ENCODE measurements at regions not wholly inside any gene's neighbourhood (a gene's known extent, or its start where the extent isn't known, plus 50 kb on each side); places are given as distances from the start of the nearest gene placed in this dataset.

DNA sequence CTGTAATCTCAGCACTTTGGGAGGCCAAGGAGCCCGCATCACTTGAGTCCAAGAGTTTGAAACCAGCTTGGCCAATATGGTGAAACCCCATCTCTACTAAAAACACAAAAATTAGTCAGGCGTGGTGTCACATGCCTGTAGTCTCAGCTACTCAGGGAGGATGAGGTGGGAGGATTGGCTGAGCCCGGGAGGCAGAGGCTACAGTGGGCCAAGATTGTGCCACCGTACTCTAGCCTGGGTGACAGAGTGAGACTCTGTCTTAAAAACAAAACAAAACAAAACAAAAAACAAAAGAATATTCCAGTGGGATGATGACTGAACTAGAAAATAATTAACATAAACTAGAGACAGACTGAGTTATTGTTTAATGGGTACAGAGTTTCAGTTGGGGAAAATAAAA is 81.7 kb upstream of the ABCC4 start:
- no peak overlapping the region for H2BK12ac ChIP-seq (ENCODE audit: low read depth, low read length)
- no peak overlapping the region for H3K4me2 ChIP-seq (ENCODE audit: insufficient read depth in 1 of 2, low read depth in 2 of 2, low read length in 2 of 2)
- H3K9me3 ChIP-seq (ENCODE audit: insufficient read depth in 2 of 2, low read depth in 1 of 2, low read length in 1 of 2): no peaks in the 10 kb centered on the region
- no peak overlapping the region for H3K27ac ChIP-seq (ENCODE audit: low read depth, low read length)
- no peak overlapping the region for H3K18ac ChIP-seq (ENCODE audit: extremely low read depth, low read length)
- no peak overlapping the region for H3K9ac ChIP-seq (replicated peaks in 1 of 4; ENCODE audit: extremely low read depth in 1 of 4, low read depth in 3 of 4, low read length in 3 of 4)
- no peaks in the 10 kb centered on the region; the same call in 1 of the 2 replicates for H3K23me2 ChIP-seq (ENCODE audit: low read depth, low read length)
- ChIA-PET CTCF (ENCODE audit: partially characterized antibody) (interaction anchor here (1.0 to 9.0 kb wide), 9 partner anchors 11 to 193 kb away, joined by 3 to 113 read pairs (median 10); no protein-coding TSS in a partner anchor), POLR2A (ENCODE audit: partially characterized antibody) (interaction anchor here (1.5 kb wide), 1 partner anchor 21 kb away, joined by 3 read pairs; no protein-coding TSS in a partner anchor)
- H2AK5ac ChIP-seq (ENCODE audit: low read depth, low read length): no peak overlapping the region
- H3K56ac ChIP-seq (replicated peaks; ENCODE audit: insufficient read length, low read depth, low read length): no peak overlapping the region
- H3K36me3 ChIP-seq (ENCODE audit: control insufficient read depth in 2 of 4, insufficient read depth in 4 of 4, low read length in 3 of 4): no peaks in the 10 kb centered on the region
- H4K8ac ChIP-seq (ENCODE audit: extremely low read depth, insufficient read depth, low read length): no peak overlapping the region
- no peak overlapping the region for H3K23ac ChIP-seq (ENCODE audit: insufficient read length)
- no peaks in the 10 kb centered on the region for H4K20me1 ChIP-seq (replicated peaks in 1 of 2; ENCODE audit: control insufficient read depth in 1 of 2, insufficient read depth in 2 of 2, low read length in 2 of 2)
- H3K4me1 ChIP-seq (replicated peaks in 1 of 4; ENCODE audit: control insufficient read depth in 3 of 4, insufficient read depth in 4 of 4, low read length in 3 of 4): peaks cover 0 to 6% (median 0%) of the 10 kb centered on the region in 4 experiments; a peak in 1 of 7 replicates
- no peak overlapping the region for H2AFZ ChIP-seq (ENCODE audit: low read length)
- no peak overlapping the region for H2BK20ac ChIP-seq (ENCODE audit: low read length)
- H2BK5ac ChIP-seq (ENCODE audit: low read depth, low read length): no peak overlapping the region
- no peak for FAIRE-seq
- no peak for TF ChIP-seq ZNF274 (IDR thresholded peaks at IDR 0.05; ENCODE audit: borderline replicate concordance, extremely low read depth, low read length)
- TF ChIP-seq SIX5 (IDR thresholded peaks at IDR 0.05; ENCODE audit: low read depth, low read length): no peak
- TF ChIP-seq MAFK (IDR thresholded peaks at IDR 0.05; ENCODE audit: low read depth, low read length): no peak
- no peak for TF ChIP-seq JUN (IDR thresholded peaks at IDR 0.05; ENCODE audit: low read depth, low read length)
- no peak for TF ChIP-seq NANOG (IDR thresholded peaks at IDR 0.05; ENCODE audit: insufficient read depth, low read depth, low read length, poor library complexity, severe bottlenecking)
- TF ChIP-seq KDM5A (IDR thresholded peaks at IDR 0.05; ENCODE audit: low read length): no peak
- TF ChIP-seq ASH2L (IDR thresholded peaks at IDR 0.05; ENCODE audit: low read length): no peak
- no peaks in the 10 kb centered on the region for H3K27me3 ChIP-seq (replicated peaks in 1 of 4; ENCODE audit: control insufficient read depth in 3 of 4, extremely low read depth in 1 of 4, insufficient read depth in 3 of 4, low read length in 3 of 4)
- no peak overlapping the region for H3K4me3 ChIP-seq (ENCODE audit: extremely low read depth in 1 of 4, insufficient read depth in 2 of 4, low read depth in 3 of 4, low read length in 4 of 4)
- no peak overlapping the region for H2BK15ac ChIP-seq (ENCODE audit: low read length)
- no peaks in the 10 kb centered on the region for H3K79me1 ChIP-seq (ENCODE audit: low read depth, low read length)
- no peak for DNase-seq (ENCODE audit: low read depth in 1 of 2, low spot score in 2 of 2)
- no peak overlapping the region for H4K91ac ChIP-seq (replicated peaks; ENCODE audit: insufficient read length, low read length)
- H3K79me2 ChIP-seq (ENCODE audit: control insufficient read depth in 1 of 2, insufficient read depth in 2 of 2, low read length in 2 of 2): no peaks in the 10 kb centered on the region
- H2BK120ac ChIP-seq (replicated peaks; ENCODE audit: low read depth, low read length): no peak overlapping the region
- H4K5ac ChIP-seq (ENCODE audit: insufficient read length, low read depth, low read length): no peak overlapping the region
- H3K4ac ChIP-seq (replicated peaks; ENCODE audit: insufficient read length, low read depth, low read length): no peak overlapping the region
- H3K14ac ChIP-seq (ENCODE audit: insufficient read length): no peak overlapping the region
- 91% methylated on average over 4 of the region's 4 CpGs; no CpG with 5 or more reads in 1 of the 2 experiments for WGBS, 2 experiments (ENCODE audit: extremely low coverage in 1 of 2, insufficient coverage in 1 of 2, insufficient read length in 1 of 2, insufficient replicate concordance in 2 of 2, low coverage in 1 of 2, low lambda C conversion rate in 2 of 2, missing lambda C conversion rate in 1 of 2)

Data from H1 (cell line).